KOPT-K1 (cell line): ENCODE measurements at regions not wholly inside any gene's neighbourhood (a gene's known extent, or its start where the extent isn't known, plus 50 kb on each side); places are given as distances from the start of the nearest gene placed in this dataset.
"Not testable (repeated sequence)": the region's sequence is repeated elsewhere in the genome, so short reads cannot be mapped to it uniquely, and the experiment has no call there.

ENCODE experiments used
- H3K27ac ChIP-seq: fragments of 200-600 bp; sonication (generic); 2 replicates; pipeline ENCODE4 v1.5.1; 2016; ENCODE audit warnings: antibody characterized with exemption, mild to moderate bottlenecking, low read depth, low read length; ENCODE audit not compliant: poor library complexity, severe bottlenecking
- H3K36me3 ChIP-seq: fragments of 200-600 bp; sonication (generic); 2 replicates; pipeline ENCODE4 v1.5.1; 2017; ENCODE audit warnings: antibody characterized with exemption, mild to moderate bottlenecking, low read length, moderate library complexity; ENCODE audit not compliant: insufficient read depth
- H3K9me3 ChIP-seq: fragments of 200-600 bp; sonication (generic); 2 replicates; pipeline ENCODE4 v1.5.1; 2017; ENCODE audit warnings: antibody characterized with exemption, low read length, mild to moderate bottlenecking; ENCODE audit not compliant: insufficient read depth, poor library complexity, severe bottlenecking

GRCh38 chr10:4221310-4221709 lies 436.3 kb upstream of the KLF6 start:
- not testable (repeated sequence) for H3K27ac ChIP-seq, H3K36me3 ChIP-seq, H3K9me3 ChIP-seq

GRCh38 chr10:4219901-4220300 lies 434.9 kb upstream of the KLF6 start:
- Histone ChIP-seq H3K9me3 (no peaks in the 10 kb centered on the region), H3K27ac (no peak overlapping the region), H3K36me3 (no peaks in the 10 kb centered on the region)

GRCh38 chr10:4217653-4218052 lies 432.6 kb upstream of the KLF6 start:
- Histone ChIP-seq H3K9me3 (no peaks in the 10 kb centered on the region), H3K36me3 (no peaks in the 10 kb centered on the region), H3K27ac (no peak overlapping the region)

- Histone ChIP-seq H3K36me3 (no peaks in the 10 kb centered on the region), H3K9me3 (no peaks in the 10 kb centered on the region), H3K27ac (no peak overlapping the region)
Measured at GRCh38 chr10:4217187-4217586, 432.2 kb upstream of the KLF6 start.

DNA sequence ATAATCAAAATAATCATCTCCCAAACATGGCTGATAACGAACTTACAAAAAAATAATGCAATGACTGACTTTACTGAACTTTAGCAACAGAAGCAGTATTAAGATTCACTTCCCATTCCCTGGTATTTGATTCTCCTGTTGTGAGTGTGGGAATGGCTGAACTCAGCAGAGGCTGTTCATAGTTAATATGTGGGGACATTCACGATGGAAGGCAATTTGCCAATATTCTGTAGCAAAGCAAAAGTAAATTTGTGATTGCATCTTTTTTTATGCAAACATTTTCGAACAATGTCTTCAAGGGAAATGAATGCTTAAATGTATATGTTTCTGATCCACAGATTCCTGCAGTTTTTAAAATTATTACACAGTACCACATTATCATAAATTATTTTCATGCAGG lies 431.7 kb upstream of the KLF6 start:
- no peak overlapping the region for H3K27ac ChIP-seq
- no peaks in the 10 kb centered on the region for H3K36me3 ChIP-seq

DNA sequence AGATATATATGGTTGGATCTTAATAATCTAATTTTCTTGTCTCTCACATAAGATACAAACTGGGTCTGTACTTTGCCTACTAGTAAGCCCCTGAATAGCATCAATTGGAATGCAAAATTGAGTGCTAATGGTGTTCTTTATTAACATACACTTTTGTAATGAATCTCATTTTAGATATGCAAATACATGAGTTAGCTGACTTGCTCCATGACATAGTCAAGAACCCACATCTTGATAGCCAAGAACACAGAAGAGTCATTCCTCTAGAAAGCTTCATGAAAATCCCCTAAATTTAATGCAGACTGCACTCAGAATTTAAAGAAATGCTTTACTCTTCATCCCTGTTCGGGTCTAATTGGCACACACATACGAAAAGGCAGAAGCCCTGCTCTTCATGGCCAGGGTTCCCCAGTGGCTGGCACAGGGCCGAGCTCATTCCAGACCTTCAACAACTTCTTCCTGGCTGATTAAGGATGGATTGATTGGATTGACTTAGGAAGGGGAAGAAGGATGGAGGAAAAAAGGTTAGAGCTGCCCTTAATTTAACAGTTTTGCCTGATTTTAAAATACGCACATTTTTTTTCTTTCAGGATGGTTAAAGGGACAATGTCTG lies 431.1 kb upstream of the KLF6 start:
- Histone ChIP-seq H3K27ac (no peak overlapping the region), H3K9me3 (no peaks in the 10 kb centered on the region), H3K36me3 (no peaks in the 10 kb centered on the region)

More for the DNA sequence above, 431.7 kb upstream of the KLF6 start:
- H3K9me3 ChIP-seq: no peaks in the 10 kb centered on the region

DNA sequence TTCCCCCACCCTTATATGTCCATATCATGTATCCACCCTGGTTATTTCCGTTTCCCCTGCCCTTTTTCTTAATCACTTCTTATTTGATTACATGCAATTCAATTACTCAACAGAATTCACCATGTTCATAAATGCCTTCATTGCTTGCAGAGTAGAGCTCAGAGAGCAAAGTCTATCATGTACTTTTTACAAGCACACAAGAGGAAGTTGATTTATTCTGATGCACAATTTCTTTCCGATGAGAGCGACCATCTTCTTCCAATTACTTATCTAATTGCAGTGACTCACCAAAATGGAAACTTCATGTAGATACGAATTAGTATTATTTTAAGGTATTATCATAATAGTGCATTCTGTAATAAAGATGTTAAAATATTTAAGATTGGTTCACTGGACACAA lies 430.5 kb upstream of the KLF6 start:
- Histone ChIP-seq H3K36me3 (no peaks in the 10 kb centered on the region), H3K27ac (no peak overlapping the region), H3K9me3 (no peaks in the 10 kb centered on the region)

DNA sequence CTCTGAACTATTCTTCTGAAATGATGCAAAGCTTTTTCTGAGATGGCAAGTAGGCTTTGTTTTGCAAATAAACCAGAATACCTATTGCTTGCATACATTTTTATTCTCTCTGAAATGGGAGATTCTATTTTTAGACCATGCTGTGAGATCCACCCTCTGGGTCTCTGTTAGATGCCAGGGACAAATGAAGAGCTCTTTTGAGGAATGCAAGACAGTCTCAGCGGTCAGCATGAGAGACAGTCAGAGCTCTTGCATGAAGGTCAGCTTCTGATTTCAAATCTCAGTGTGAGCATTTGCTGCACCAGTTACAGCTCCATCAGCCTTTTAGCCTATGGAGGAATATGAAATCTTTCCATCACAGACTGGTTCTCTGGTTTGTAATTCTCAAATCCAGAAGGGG lies 429.9 kb upstream of the KLF6 start:
- Histone ChIP-seq H3K36me3 (no peaks in the 10 kb centered on the region), H3K9me3 (no peaks in the 10 kb centered on the region), H3K27ac (no peak overlapping the region)

DNA sequence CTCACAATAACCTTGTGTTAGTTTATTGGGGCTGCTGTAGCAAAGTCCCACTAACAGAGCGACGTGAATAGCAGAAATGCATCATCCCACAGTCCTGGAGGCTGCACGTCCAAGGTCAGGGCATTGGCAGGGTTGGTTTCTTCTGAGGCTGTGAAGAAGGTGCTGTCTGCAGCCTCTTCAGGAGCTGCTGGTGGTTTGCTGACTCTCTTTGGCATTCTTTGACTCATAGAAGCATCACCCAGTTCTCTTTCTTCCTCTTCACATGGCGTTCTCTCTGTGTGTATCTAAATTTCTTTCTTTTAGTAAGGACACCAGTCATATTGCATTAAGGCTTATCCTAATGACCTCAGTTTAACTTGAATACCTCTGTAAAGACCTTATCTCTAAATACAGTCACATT lies 428.4 kb upstream of the KLF6 start:
- Histone ChIP-seq H3K27ac (no peak overlapping the region), H3K9me3 (no peaks in the 10 kb centered on the region), H3K36me3 (no peaks in the 10 kb centered on the region)

- H3K36me3 ChIP-seq: no peaks in the 10 kb centered on the region
- H3K9me3 ChIP-seq: no peaks in the 10 kb centered on the region
- H3K27ac ChIP-seq: no peak overlapping the region
Measured at GRCh38 chr10:4212111-4212630, 427.2 kb upstream of the KLF6 start.

- no peak overlapping the region for H3K27ac ChIP-seq
- H3K9me3 ChIP-seq: no peaks in the 10 kb centered on the region
- H3K36me3 ChIP-seq: no peaks in the 10 kb centered on the region
Measured at GRCh38 chr10:4208499-4208898, 423.5 kb upstream of the KLF6 start.

DNA sequence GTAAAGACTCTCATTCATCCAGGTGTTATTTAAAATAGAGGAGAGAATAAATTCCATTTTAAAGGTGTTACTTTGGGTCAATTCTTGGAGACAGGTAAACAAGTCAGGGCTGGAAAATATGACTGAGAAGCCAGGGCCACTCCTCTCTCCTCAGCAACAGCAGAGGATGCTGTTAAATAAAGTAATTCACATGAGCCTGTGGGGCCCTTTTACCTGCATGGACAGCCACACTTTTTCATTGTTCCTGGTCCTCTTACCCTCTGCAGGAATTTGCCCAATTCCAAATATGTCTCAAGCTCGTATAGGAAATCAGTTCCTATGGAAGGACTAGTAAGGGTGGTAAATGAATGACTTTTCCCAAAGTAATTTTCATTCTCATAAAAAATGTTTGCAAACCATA lies 420.1 kb upstream of the KLF6 start:
- Histone ChIP-seq H3K36me3 (no peaks in the 10 kb centered on the region), H3K27ac (no peak overlapping the region), H3K9me3 (no peaks in the 10 kb centered on the region)

- Histone ChIP-seq H3K27ac (no peak overlapping the region), H3K36me3 (no peaks in the 10 kb centered on the region), H3K9me3 (no peaks in the 10 kb centered on the region)
Measured at GRCh38 chr10:4202938-4203337, 417.9 kb upstream of the KLF6 start.

GRCh38 chr10:4201866-4202825 lies 417.1 kb upstream of the KLF6 start:
- no peaks in the 10 kb centered on the region for H3K9me3 ChIP-seq
- no peak overlapping the region for H3K27ac ChIP-seq
- no peaks in the 10 kb centered on the region for H3K36me3 ChIP-seq

- Histone ChIP-seq H3K27ac (no peak overlapping the region), H3K36me3 (no peaks in the 10 kb centered on the region), H3K9me3 (no peaks in the 10 kb centered on the region)
Measured at GRCh38 chr10:4199196-4199595, 414.2 kb upstream of the KLF6 start.
